ENCODE measurements at regions not wholly inside any gene's neighbourhood (a gene's known extent, or its start where the extent isn't known, plus 50 kb on each side); places are given as distances from the start of the nearest gene placed in this dataset.

DNA sequence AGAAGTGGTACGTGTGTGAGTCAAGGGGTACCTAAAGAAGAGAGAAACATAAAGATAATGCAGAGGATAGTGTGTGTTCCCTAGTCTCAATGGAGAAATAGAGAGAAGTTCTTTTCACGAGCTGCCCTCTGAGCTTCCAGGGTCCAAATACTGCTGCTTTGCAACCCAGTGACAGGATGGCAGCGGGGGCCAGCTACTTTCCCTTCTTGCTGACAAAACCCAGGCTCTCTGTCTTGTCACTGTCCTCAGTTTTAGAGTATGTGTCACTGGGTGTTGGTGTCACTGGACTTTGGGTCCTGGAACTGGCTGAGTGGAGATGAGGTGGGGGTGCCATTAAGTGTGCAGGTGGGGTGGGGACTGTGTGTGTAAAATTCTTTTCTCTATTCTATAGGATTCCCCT is 265.6 kb downstream of the CDC5L start:
- TF ChIP-seq, protein P1, sequence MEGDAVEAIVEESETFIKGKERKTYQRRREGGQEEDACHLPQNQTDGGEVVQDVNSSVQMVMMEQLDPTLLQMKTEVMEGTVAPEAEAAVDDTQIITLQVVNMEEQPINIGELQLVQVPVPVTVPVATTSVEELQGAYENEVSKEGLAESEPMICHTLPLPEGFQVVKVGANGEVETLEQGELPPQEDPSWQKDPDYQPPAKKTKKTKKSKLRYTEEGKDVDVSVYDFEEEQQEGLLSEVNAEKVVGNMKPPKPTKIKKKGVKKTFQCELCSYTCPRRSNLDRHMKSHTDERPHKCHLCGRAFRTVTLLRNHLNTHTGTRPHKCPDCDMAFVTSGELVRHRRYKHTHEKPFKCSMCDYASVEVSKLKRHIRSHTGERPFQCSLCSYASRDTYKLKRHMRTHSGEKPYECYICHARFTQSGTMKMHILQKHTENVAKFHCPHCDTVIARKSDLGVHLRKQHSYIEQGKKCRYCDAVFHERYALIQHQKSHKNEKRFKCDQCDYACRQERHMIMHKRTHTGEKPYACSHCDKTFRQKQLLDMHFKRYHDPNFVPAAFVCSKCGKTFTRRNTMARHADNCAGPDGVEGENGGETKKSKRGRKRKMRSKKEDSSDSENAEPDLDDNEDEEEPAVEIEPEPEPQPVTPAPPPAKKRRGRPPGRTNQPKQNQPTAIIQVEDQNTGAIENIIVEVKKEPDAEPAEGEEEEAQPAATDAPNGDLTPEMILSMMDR (IDR thresholded peaks at IDR 0.05), result no peak
- no peak for TF ChIP-seq POLR2A (IDR thresholded peaks at IDR 0.05)
